ENCODE measurements at regions not wholly inside any gene's neighbourhood (a gene's known extent, or its start where the extent isn't known, plus 50 kb on each side); places are given as distances from the start of the nearest gene placed in this dataset.

- Mint-ChIP-seq H3K9me3 (no peaks in the 10 kb centered on the region), H3K4me1 (ENCODE audit: low read depth) (no peaks in the 10 kb centered on the region), H3K27me3 (ENCODE audit: low read depth) (no peaks in the 10 kb centered on the region), H3K4me3 (no peak overlapping the region), H3K36me3 (ENCODE audit: insufficient read depth) (no peaks in the 10 kb centered on the region)
- DNase-seq (no peak), ATAC-seq (no peak)
Measured at GRCh38 chr5:148950892-148951291, 112.0 kb downstream of the SH3TC2 start.

DNA sequence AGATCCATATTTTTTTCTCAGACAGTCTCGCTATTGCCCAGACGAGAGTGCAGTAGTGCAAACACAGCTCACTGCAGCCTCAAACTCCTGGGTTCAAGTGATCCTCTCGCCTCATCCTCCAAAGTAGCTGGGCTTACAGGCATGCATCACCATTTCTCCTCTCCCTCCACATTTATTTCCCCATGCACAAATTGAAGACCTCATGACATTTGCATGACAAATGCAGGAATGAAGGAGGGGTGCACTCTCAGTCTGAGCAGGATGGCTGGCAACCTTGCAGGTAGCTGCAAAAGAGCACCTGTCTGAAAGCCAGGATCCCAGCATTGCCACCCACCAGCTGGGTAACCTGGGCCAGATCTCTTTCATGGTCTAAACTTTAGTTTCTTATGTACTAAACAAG, 111.2 kb downstream of the SH3TC2 start:
- H3K9me3 Mint-ChIP-seq: no peaks in the 10 kb centered on the region
- DNase-seq (no peak), ATAC-seq (no peak)
- H3K4me3 Mint-ChIP-seq: no peak overlapping the region
- no peaks in the 10 kb centered on the region for H3K4me1 Mint-ChIP-seq (ENCODE audit: low read depth)
- no peaks in the 10 kb centered on the region for H3K27me3 Mint-ChIP-seq (ENCODE audit: low read depth)
- no peaks in the 10 kb centered on the region for H3K36me3 Mint-ChIP-seq (ENCODE audit: insufficient read depth)

DNA sequence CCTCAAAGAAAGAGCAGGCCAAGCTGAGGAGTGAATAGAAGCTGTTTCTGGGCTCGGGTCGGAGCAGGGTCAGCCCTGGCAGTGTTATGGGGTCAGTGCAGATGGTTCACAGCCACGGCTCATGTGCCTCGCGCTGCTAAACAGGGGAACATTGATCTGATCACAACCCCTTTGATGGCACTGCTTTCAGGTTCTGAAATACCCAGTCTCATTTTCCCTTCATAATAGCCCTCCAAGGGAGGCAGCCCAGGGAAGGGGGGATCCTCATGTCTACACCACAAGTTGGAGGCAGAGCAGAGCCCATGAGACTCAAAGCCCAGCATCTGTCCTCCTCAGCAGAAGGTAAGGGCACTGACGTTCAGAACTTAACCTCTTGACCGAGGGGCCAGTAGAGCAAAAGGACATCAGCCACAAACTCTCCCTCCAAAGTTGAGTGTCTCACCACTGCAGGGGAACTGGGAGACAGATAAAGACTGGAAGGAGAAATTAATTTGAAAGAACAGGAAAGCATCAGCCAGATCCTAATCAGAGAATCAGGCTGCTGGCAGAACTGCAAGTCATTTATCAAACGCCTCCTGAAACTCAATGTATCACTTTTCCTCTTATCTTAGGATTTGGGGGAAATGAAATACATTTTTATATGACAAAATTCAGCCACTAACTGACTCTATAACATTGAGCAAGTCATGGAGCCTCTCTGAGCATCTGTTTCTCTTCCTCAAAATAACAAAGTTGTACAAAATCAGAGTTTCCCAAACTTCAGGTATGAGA, 110.6 kb downstream of the SH3TC2 start:
- H3K36me3 Mint-ChIP-seq (ENCODE audit: insufficient read depth): no peaks in the 10 kb centered on the region
- no peaks in the 10 kb centered on the region for H3K4me1 Mint-ChIP-seq (ENCODE audit: low read depth)
- H3K27me3 Mint-ChIP-seq (ENCODE audit: low read depth): no peaks in the 10 kb centered on the region
- no peaks in the 10 kb centered on the region for H3K9me3 Mint-ChIP-seq
- H3K4me3 Mint-ChIP-seq: no peak overlapping the region
- ATAC-seq (no peak), DNase-seq (no peak)

GRCh38 chr5:148953711-148954110, 109.2 kb downstream of the SH3TC2 start:
- Mint-ChIP-seq H3K27me3 (ENCODE audit: low read depth) (no peaks in the 10 kb centered on the region), H3K4me3 (no peak overlapping the region), H3K4me1 (ENCODE audit: low read depth) (no peaks in the 10 kb centered on the region), H3K36me3 (ENCODE audit: insufficient read depth) (no peaks in the 10 kb centered on the region), H3K9me3 (no peaks in the 10 kb centered on the region)
- no peak for ATAC-seq
- DNase-seq: no peak

All from activated T-cell treated with anti-CD3 and anti-CD28 coated beads, Interleukin-2, amount 50 U/mL, for 4 hours (primary cell).